H1 (cell line): ENCODE measurements at regions not wholly inside any gene's neighbourhood (a gene's known extent, or its start where the extent isn't known, plus 50 kb on each side); places are given as distances from the start of the nearest gene placed in this dataset.

Source experiments
- CTCF ChIA-PET: fragments of 300-600 bp; sonication (Branson Sonifier 250); formaldehyde crosslinking; loops from one replicate; lab custom pipeline; 2021; ENCODE audit not compliant: partially characterized antibody; lab: Charles Lee
- POLR2A ChIA-PET: fragments of 300-600 bp; sonication (Branson Sonifier 250); formaldehyde crosslinking; loops from one replicate; lab custom pipeline; 2021; ENCODE audit warnings: inconsistent platforms; ENCODE audit not compliant: partially characterized antibody; lab: Charles Lee
- DNase-seq, 2 experiments: peaks; one replicate each; pipeline versions ENCODE4 v3.0.0 to v3.0.0-alpha.2; 2010 to 2022; ENCODE audit warnings: low spot score in 2 of 2, low read depth in 1 of 2, mixed read lengths in 1 of 2
- FAIRE-seq: peaks from 2 replicates; lab custom pipeline; 2011; peaks lifted over from hg19 to GRCh38; lab: Jason Lieb, UNC
- H2AFZ ChIP-seq: 2 replicates; pipeline ENCODE4 v1.8.1; 2012; ENCODE audit warnings: low read length, inconsistent platforms
- H2AK5ac ChIP-seq: 2 replicates; pipeline ENCODE4 v1.6.1; 2013; ENCODE audit warnings: low read depth, low read length
- H2BK120ac ChIP-seq: replicated peaks from 2 replicates; pipeline ENCODE3; 2013; ENCODE audit warnings: low read depth, low read length, inconsistent platforms
- H2BK12ac ChIP-seq: 2 replicates; pipeline ENCODE4 v1.6.1; 2013; ENCODE audit warnings: low read depth, low read length
- H2BK15ac ChIP-seq: 2 replicates; pipeline ENCODE4 v1.6.1; 2013; ENCODE audit warnings: low read length
- H2BK20ac ChIP-seq: 2 replicates; pipeline ENCODE4 v1.6.1; 2013; ENCODE audit warnings: low read length
- H2BK5ac ChIP-seq: 2 replicates; pipeline ENCODE4 v1.6.1; 2013; ENCODE audit warnings: low read depth, low read length
- H3K14ac ChIP-seq: 2 replicates; pipeline ENCODE4 v1.6.1; 2013; ENCODE audit warnings: inconsistent platforms; ENCODE audit not compliant: insufficient read length
- H3K18ac ChIP-seq: 2 replicates; pipeline ENCODE4 v1.6.1; 2013; ENCODE audit warnings: low read length; ENCODE audit errors: extremely low read depth
- H3K23ac ChIP-seq: 2 replicates; pipeline ENCODE4 v1.6.1; 2013; ENCODE audit warnings: inconsistent platforms; ENCODE audit not compliant: insufficient read length
- H3K23me2 ChIP-seq: 2 replicates; pipeline ENCODE4 v1.6.1; 2013; ENCODE audit warnings: low read depth, low read length
- H3K27ac ChIP-seq: 2 replicates; pipeline ENCODE4 v1.6.1; 2011; ENCODE audit warnings: low read depth, low read length, inconsistent platforms
- H3K27me3 ChIP-seq, 4 experiments: replicated peaks in 1 of 4; 1 replicate in 1 of 4; 2 replicates in 3 of 4; pipeline versions ENCODE4 v1.6.1 to v1.8.1; 2011 to 2013; ENCODE audit warnings: low read length in 3 of 4, mild to moderate bottlenecking in 3 of 4, inconsistent platforms in 2 of 4, mixed read lengths in 2 of 4, moderate library complexity in 1 of 4; ENCODE audit not compliant: control insufficient read depth in 3 of 4, insufficient read depth in 3 of 4; ENCODE audit errors: extremely low read depth in 1 of 4
- H3K36me3 ChIP-seq, 4 experiments: 2 replicates each; pipeline versions ENCODE4 v1.6.1 to v1.8.1; 2011 to 2013; ENCODE audit warnings: mild to moderate bottlenecking in 4 of 4, low read length in 3 of 4, moderate library complexity in 2 of 4, control low read depth in 1 of 4, inconsistent platforms in 1 of 4; ENCODE audit not compliant: insufficient read depth in 4 of 4, control insufficient read depth in 2 of 4
- H3K4ac ChIP-seq: replicated peaks from 2 replicates; pipeline ENCODE3; 2013; ENCODE audit warnings: low read length, low read depth, mixed read lengths, inconsistent platforms; ENCODE audit not compliant: insufficient read length
- H3K4me1 ChIP-seq, 4 experiments: replicated peaks in 1 of 4; 1 replicate in 1 of 4; 2 replicates in 3 of 4; pipeline versions ENCODE4 v1.6.1 to v1.8.1; 2011 to 2013; ENCODE audit warnings: low read length in 3 of 4, inconsistent platforms in 2 of 4, mixed read lengths in 1 of 4; ENCODE audit not compliant: insufficient read depth in 4 of 4, control insufficient read depth in 3 of 4
- H3K4me2 ChIP-seq, 2 experiments: 2 replicates each; pipeline versions ENCODE4 v1.6.1 to v1.8.1; 2011 to 2013; ENCODE audit warnings: low read depth in 2 of 2, low read length in 2 of 2, control low read depth in 1 of 2, inconsistent platforms in 1 of 2, mild to moderate bottlenecking in 1 of 2; ENCODE audit not compliant: insufficient read depth in 1 of 2
- H3K4me3 ChIP-seq, 4 experiments: fragments of 200-600, 300-600 bp in 1 of 4; sonication (generic), shearing (Covaris generic), sonication (Bioruptor Twin) in 1 of 4; 2 replicates each; pipeline versions ENCODE4 v1.5.1 to v1.8.1; 2011 to 2016; ENCODE audit warnings: low read length in 4 of 4, low read depth in 3 of 4, control low read depth in 2 of 4, inconsistent platforms in 2 of 4, mild to moderate bottlenecking in 2 of 4, mixed read lengths in 1 of 4, moderate library complexity in 1 of 4; ENCODE audit not compliant: insufficient read depth in 2 of 4; ENCODE audit errors: extremely low read depth in 1 of 4
- H3K56ac ChIP-seq: replicated peaks from 2 replicates; pipeline ENCODE3; 2013; ENCODE audit warnings: low read depth, mild to moderate bottlenecking, mixed read lengths, low read length, inconsistent platforms; ENCODE audit not compliant: insufficient read length
- H3K79me1 ChIP-seq: 2 replicates; pipeline ENCODE4 v1.6.1; 2013; ENCODE audit warnings: low read depth, low read length, control low read depth
- H3K79me2 ChIP-seq, 2 experiments: 2 replicates each; pipeline versions ENCODE4 v1.6.1 to v1.8.1; 2012 to 2013; ENCODE audit warnings: low read length in 2 of 2, mild to moderate bottlenecking in 2 of 2, inconsistent platforms in 1 of 2; ENCODE audit not compliant: insufficient read depth in 2 of 2, control insufficient read depth in 1 of 2
- H3K9ac ChIP-seq, 4 experiments: replicated peaks in 1 of 4; 1 replicate in 1 of 4; 2 replicates in 3 of 4; pipeline versions ENCODE4 v1.6.1 to v1.8.1; 2011 to 2013; ENCODE audit warnings: low read depth in 3 of 4, low read length in 3 of 4, control low read depth in 2 of 4, mild to moderate bottlenecking in 2 of 4, moderate library complexity in 2 of 4, inconsistent platforms in 1 of 4; ENCODE audit errors: extremely low read depth in 1 of 4
- H3K9me3 ChIP-seq, 2 experiments: 2 replicates each; pipeline versions ENCODE4 v1.6.1 to v1.8.1; 2012 to 2013; ENCODE audit warnings: mild to moderate bottlenecking in 2 of 2, moderate library complexity in 2 of 2, control low read depth in 1 of 2, inconsistent platforms in 1 of 2, low read depth in 1 of 2, low read length in 1 of 2, mixed read lengths in 1 of 2; ENCODE audit not compliant: insufficient read depth in 2 of 2
- H4K20me1 ChIP-seq, 2 experiments: replicated peaks in 1 of 2; 2 replicates each; pipeline versions ENCODE3 to v1.8.1; 2011 to 2013; ENCODE audit warnings: inconsistent platforms in 2 of 2, low read length in 2 of 2, mild to moderate bottlenecking in 1 of 2; ENCODE audit not compliant: insufficient read depth in 2 of 2, control insufficient read depth in 1 of 2
- H4K5ac ChIP-seq: 2 replicates; pipeline ENCODE4 v1.6.1; 2013; ENCODE audit warnings: low read length, low read depth, mixed read lengths, inconsistent platforms; ENCODE audit not compliant: insufficient read length
- H4K8ac ChIP-seq: 2 replicates; pipeline ENCODE4 v1.8.0; 2013; ENCODE audit warnings: mild to moderate bottlenecking, moderate library complexity, low read length, inconsistent platforms; ENCODE audit not compliant: insufficient read depth; ENCODE audit errors: extremely low read depth
- H4K91ac ChIP-seq: replicated peaks from 2 replicates; pipeline ENCODE3; 2013; ENCODE audit warnings: low read length, mixed read lengths, inconsistent platforms; ENCODE audit not compliant: insufficient read length
- BACH1 ChIP-seq: IDR thresholded peaks from 2 replicates; pipeline ENCODE4 v1.6.1; 2012; ENCODE audit warnings: low read length, improper control_type of control experiment
- CEBPB ChIP-seq: IDR thresholded peaks from 2 replicates; pipeline ENCODE4 v1.6.1; 2012; ENCODE audit warnings: low read depth, low read length
- EP300 ChIP-seq, 2 experiments: IDR thresholded peaks; 1 replicate in 1 of 2; 2 replicates in 1 of 2; pipeline ENCODE4 v1.6.1; 2011 to 2012; ENCODE audit warnings: low read depth in 2 of 2, low read length in 2 of 2, mild to moderate bottlenecking in 2 of 2, borderline replicate concordance in 1 of 2, inconsistent platforms in 1 of 2, moderate library complexity in 1 of 2
- KDM5A ChIP-seq: fragments of 200-600 bp; IDR thresholded peaks from 2 replicates; pipeline ENCODE4 v1.7.1; 2012; ENCODE audit warnings: mild to moderate bottlenecking, low read length, inconsistent platforms, mixed read lengths
- RFX5 ChIP-seq: IDR thresholded peaks from 2 replicates; pipeline ENCODE4 v1.6.1; 2011; ENCODE audit warnings: low read depth, low read length, improper control_type of control experiment, borderline replicate concordance
- SP1 ChIP-seq: IDR thresholded peaks from 2 replicates; pipeline ENCODE4 v1.6.1; 2011; ENCODE audit warnings: low read depth, low read length
- ZNF274 ChIP-seq: IDR thresholded peaks from 2 replicates; pipeline ENCODE4 v1.7.0; 2012; ENCODE audit warnings: low read length, borderline replicate concordance; ENCODE audit errors: extremely low read depth
- WGBS, 2 experiments: shearing (Covaris generic) in 1 of 2; methylation state at CpG; one replicate each; pipeline versions ENCODE4 v1.1.6 to v1.1.7; 2013 to 2015; ENCODE audit warnings: low lambda C conversion rate in 2 of 2, mixed read lengths in 2 of 2, inconsistent platforms in 1 of 2, low coverage in 1 of 2, missing lambda C conversion rate in 1 of 2; ENCODE audit not compliant: insufficient replicate concordance in 2 of 2, insufficient coverage in 1 of 2, insufficient read length in 1 of 2; ENCODE audit errors: extremely low coverage in 1 of 2, missing lambda C conversion rate in 1 of 2; 5-methylcytosine and 5-hydroxymethylcytosine counted together
- TF ChIP-seq, protein P1 (sequence below): IDR thresholded peaks from 2 replicates; pipeline ENCODE4 v1.6.1; 2012; ENCODE audit warnings: inconsistent platforms
- TF ChIP-seq, protein P2 (sequence below): IDR thresholded peaks from 2 replicates; pipeline ENCODE4 v1.6.1; 2011; ENCODE audit warnings: low read length, improper control_type of control experiment
- TF ChIP-seq, protein P3 (sequence below): IDR thresholded peaks from 2 replicates; pipeline ENCODE4 v1.6.1; 2012; ENCODE audit warnings: low read length, inconsistent platforms

DNA sequence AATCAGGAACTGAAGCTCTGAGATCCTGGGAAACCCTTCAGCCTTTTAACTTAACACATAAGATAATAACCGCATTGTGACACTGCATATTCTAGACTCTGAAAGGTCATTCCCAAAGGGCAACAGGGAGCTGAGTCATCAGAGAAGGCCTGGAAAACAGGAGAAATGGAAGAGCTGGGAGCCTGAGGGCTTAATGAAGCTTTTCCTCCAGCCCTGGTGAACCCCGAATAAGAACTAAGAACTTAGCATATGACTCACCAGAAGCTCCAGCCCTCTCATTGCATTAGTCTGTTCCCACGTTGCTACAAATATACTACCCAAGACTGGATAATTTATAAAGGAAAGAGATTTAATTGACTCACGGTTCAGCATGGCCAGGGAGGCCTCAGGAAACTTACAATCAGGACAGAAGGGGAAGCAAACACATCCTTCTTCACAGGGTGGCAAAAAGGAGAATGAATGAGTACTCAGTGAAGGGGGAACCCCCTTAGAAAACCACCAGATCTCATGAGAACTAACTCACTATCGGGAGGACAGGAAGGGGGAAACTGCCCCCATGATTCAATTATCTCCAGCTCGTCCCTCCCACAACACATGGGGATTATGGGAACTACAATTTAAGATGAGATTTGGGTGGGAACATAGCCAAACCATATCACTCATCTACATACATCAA lies 648.5 kb downstream of the TFAP2A start:
- H2BK15ac ChIP-seq: no peak overlapping the region
- H3K18ac ChIP-seq: no peak overlapping the region
- H3K27me3 ChIP-seq: no peaks in the 10 kb centered on the region
- no peak for DNase-seq
- FAIRE-seq: no peak
- no peak overlapping the region for H2BK120ac ChIP-seq
- H3K27ac ChIP-seq: no peak overlapping the region
- H3K36me3 ChIP-seq: no peaks in the 10 kb centered on the region
- no peak overlapping the region for H2AK5ac ChIP-seq
- no peak overlapping the region for H3K4me3 ChIP-seq
- H3K4me2 ChIP-seq: no peak overlapping the region
- no peak overlapping the region for H3K23ac ChIP-seq
- no peak overlapping the region for H4K8ac ChIP-seq
- peaks cover 0 to 3% (median 0%) of the 10 kb centered on the region in 4 experiments; a peak in 1 of 7 replicates for H3K4me1 ChIP-seq
- no peak overlapping the region for H2BK12ac ChIP-seq
- no peaks in the 10 kb centered on the region for H4K20me1 ChIP-seq
- no peak overlapping the region for H2BK5ac ChIP-seq
- 89% methylated on average over 6 of the region's 6 CpGs; no CpG with 5 or more reads in 1 of the 2 experiments for WGBS, 2 experiments
- no peak overlapping the region for H4K91ac ChIP-seq
- no peak overlapping the region for H2AFZ ChIP-seq
- no peak overlapping the region for H3K9ac ChIP-seq
- no peaks in the 10 kb centered on the region for H3K79me2 ChIP-seq
- H3K4ac ChIP-seq: no peak overlapping the region
- H3K9me3 ChIP-seq: no peaks in the 10 kb centered on the region
- POLR2A ChIA-PET: no interaction called here
- CTCF ChIA-PET: no interaction called here
- no peaks in the 10 kb centered on the region for H3K23me2 ChIP-seq
- H3K79me1 ChIP-seq: no peaks in the 10 kb centered on the region
- H4K5ac ChIP-seq: no peak overlapping the region
- H2BK20ac ChIP-seq: no peak overlapping the region
- H3K14ac ChIP-seq: no peak overlapping the region
- H3K56ac ChIP-seq: no peak overlapping the region
- no peak for TF ChIP-seq BACH1
- no peak for TF ChIP-seq RFX5
- TF ChIP-seq, protein P1, sequence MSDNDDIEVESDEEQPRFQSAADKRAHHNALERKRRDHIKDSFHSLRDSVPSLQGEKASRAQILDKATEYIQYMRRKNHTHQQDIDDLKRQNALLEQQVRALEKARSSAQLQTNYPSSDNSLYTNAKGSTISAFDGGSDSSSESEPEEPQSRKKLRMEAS: no peak
- TF ChIP-seq, protein P2, sequence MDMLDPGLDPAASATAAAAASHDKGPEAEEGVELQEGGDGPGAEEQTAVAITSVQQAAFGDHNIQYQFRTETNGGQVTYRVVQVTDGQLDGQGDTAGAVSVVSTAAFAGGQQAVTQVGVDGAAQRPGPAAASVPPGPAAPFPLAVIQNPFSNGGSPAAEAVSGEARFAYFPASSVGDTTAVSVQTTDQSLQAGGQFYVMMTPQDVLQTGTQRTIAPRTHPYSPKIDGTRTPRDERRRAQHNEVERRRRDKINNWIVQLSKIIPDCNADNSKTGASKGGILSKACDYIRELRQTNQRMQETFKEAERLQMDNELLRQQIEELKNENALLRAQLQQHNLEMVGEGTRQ: no peak
- TF ChIP-seq SP1: no peak
- TF ChIP-seq ZNF274: no peak
- no peak for TF ChIP-seq CEBPB
- TF ChIP-seq, protein P3, sequence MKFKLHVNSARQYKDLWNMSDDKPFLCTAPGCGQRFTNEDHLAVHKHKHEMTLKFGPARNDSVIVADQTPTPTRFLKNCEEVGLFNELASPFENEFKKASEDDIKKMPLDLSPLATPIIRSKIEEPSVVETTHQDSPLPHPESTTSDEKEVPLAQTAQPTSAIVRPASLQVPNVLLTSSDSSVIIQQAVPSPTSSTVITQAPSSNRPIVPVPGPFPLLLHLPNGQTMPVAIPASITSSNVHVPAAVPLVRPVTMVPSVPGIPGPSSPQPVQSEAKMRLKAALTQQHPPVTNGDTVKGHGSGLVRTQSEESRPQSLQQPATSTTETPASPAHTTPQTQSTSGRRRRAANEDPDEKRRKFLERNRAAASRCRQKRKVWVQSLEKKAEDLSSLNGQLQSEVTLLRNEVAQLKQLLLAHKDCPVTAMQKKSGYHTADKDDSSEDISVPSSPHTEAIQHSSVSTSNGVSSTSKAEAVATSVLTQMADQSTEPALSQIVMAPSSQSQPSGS: no peak
- no peak for TF ChIP-seq KDM5A
- no peak for TF ChIP-seq EP300 (IDR thresholded peaks at IDR 0.05; ENCODE audit: borderline replicate concordance in 1 of 2, low read depth in 2 of 2, low read length in 2 of 2)
